ENCODE measurements at regions not wholly inside any gene's neighbourhood (a gene's known extent, or its start where the extent isn't known, plus 50 kb on each side); places are given as distances from the start of the nearest gene placed in this dataset.

DNA sequence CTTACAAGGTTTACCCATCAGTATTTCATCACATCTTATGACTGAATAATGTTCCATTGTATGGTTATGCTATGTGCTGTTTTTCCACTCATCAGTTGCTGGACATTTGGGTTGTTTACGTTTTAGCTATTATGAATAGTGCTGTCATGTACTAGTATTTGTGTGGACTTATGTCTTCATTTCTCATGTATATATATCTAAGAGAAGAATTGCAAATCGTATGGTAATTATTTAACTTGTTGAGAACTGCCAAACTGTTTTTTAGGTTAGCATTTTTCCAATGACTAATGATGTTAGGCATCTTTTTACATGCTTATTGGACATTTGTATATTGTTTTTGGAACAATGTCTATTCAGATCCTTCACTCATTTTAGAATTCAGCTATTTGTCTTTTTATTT is 368.3 kb downstream of the LMO7 start:
- Histone ChIP-seq H3K36me3 (ENCODE audit: control insufficient read depth in 2 of 2, extremely low read depth in 1 of 2, insufficient read depth in 2 of 2, low read length in 2 of 2) (no peaks in the 10 kb centered on the region), H3K4me3 (ENCODE audit: control insufficient read depth in 2 of 3, extremely low read depth in 1 of 3, insufficient read depth in 2 of 3, low read depth in 1 of 3, low read length in 3 of 3) (no peak overlapping the region), H2AFZ (ENCODE audit: control insufficient read depth, low read length) (no peak overlapping the region), H3K9ac (ENCODE audit: control insufficient read depth, extremely low read depth, insufficient read depth, low read length) (no peak overlapping the region), H3K9me3 (ENCODE audit: control insufficient read depth, low read depth, low read length) (no peaks in the 10 kb centered on the region), H3K79me2 (ENCODE audit: control insufficient read depth, insufficient read depth, low read length) (no peaks in the 10 kb centered on the region), H3K27me3 (ENCODE audit: control insufficient read depth, extremely low read depth, insufficient read depth, low read length) (no peaks in the 10 kb centered on the region), H3K27ac (ENCODE audit: control insufficient read depth, insufficient read depth, low read length) (no peak overlapping the region), H3K9me1 (ENCODE audit: control insufficient read depth, extremely low read depth, insufficient read depth, low read length) (no peaks in the 10 kb centered on the region), H4K20me1 (ENCODE audit: control insufficient read depth, extremely low read depth, insufficient read depth, low read length) (no peaks in the 10 kb centered on the region), H3K4me1 (ENCODE audit: control insufficient read depth, extremely low read depth, insufficient read depth, low read length) (no peaks in the 10 kb centered on the region), H3K4me2 (ENCODE audit: control insufficient read depth, extremely low read depth, insufficient read depth, low read depth, low read length) (no peak overlapping the region)
- FAIRE-seq, result no peak
- DNase-seq (ENCODE audit: low read depth, low spot score), result no peak
- dilution Hi-C loops (cut with MboI; ENCODE audit: extremely low pct_ligation_motif_present, low sequenced_read_pairs), result no loop called here
- TF ChIP-seq, protein P1, sequence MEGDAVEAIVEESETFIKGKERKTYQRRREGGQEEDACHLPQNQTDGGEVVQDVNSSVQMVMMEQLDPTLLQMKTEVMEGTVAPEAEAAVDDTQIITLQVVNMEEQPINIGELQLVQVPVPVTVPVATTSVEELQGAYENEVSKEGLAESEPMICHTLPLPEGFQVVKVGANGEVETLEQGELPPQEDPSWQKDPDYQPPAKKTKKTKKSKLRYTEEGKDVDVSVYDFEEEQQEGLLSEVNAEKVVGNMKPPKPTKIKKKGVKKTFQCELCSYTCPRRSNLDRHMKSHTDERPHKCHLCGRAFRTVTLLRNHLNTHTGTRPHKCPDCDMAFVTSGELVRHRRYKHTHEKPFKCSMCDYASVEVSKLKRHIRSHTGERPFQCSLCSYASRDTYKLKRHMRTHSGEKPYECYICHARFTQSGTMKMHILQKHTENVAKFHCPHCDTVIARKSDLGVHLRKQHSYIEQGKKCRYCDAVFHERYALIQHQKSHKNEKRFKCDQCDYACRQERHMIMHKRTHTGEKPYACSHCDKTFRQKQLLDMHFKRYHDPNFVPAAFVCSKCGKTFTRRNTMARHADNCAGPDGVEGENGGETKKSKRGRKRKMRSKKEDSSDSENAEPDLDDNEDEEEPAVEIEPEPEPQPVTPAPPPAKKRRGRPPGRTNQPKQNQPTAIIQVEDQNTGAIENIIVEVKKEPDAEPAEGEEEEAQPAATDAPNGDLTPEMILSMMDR (optimal IDR thresholded peaks at IDR 0.05 in 1 of 3, IDR thresholded peaks at IDR 0.05 in 1 of 3, conservative IDR thresholded peaks at IDR 0.05 in 1 of 3; ENCODE audit: extremely low read depth in 1 of 3, insufficient read depth in 2 of 3, low read length in 3 of 3), result no peak
- no peak for TF ChIP-seq EZH2 (IDR thresholded peaks at IDR 0.05; ENCODE audit: low read length)

DNA sequence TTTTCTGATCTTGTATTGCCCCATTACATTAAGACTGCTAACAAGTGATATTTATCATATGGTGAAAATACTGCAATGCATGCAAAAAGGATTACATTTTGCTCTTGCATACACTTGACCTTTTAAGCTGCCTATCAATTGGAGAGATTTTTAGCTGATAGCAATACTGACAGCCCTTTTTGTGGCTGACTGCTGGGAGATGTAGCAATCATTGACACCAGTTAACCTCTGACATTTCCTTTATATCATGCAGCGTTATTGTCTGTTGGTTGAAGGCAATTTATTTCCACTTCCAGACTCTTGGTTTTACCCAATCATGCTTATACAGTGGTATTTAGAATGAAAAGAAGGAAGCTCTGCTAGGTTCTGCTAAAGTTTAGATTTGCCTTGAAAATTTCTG is 364.0 kb downstream of the LMO7 start:
- Histone ChIP-seq H3K9me1 (ENCODE audit: control insufficient read depth, extremely low read depth, insufficient read depth, low read length) (no peaks in the 10 kb centered on the region), H3K79me2 (ENCODE audit: control insufficient read depth, insufficient read depth, low read length) (no peaks in the 10 kb centered on the region), H3K27ac (ENCODE audit: control insufficient read depth, insufficient read depth, low read length) (no peak overlapping the region), H3K4me1 (ENCODE audit: control insufficient read depth, extremely low read depth, insufficient read depth, low read length) (no peaks in the 10 kb centered on the region), H4K20me1 (ENCODE audit: control insufficient read depth, extremely low read depth, insufficient read depth, low read length) (no peaks in the 10 kb centered on the region), H3K4me2 (ENCODE audit: control insufficient read depth, extremely low read depth, insufficient read depth, low read depth, low read length) (no peak overlapping the region), H3K9me3 (ENCODE audit: control insufficient read depth, low read depth, low read length) (no peaks in the 10 kb centered on the region), H3K27me3 (ENCODE audit: control insufficient read depth, extremely low read depth, insufficient read depth, low read length) (no peaks in the 10 kb centered on the region), H3K9ac (ENCODE audit: control insufficient read depth, extremely low read depth, insufficient read depth, low read length) (no peak overlapping the region), H3K4me3 (ENCODE audit: control insufficient read depth in 2 of 3, extremely low read depth in 1 of 3, insufficient read depth in 2 of 3, low read depth in 1 of 3, low read length in 3 of 3) (no peak overlapping the region), H2AFZ (ENCODE audit: control insufficient read depth, low read length) (no peak overlapping the region), H3K36me3 (ENCODE audit: control insufficient read depth in 2 of 2, extremely low read depth in 1 of 2, insufficient read depth in 2 of 2, low read length in 2 of 2) (no peaks in the 10 kb centered on the region)
- dilution Hi-C loops (cut with MboI; ENCODE audit: extremely low pct_ligation_motif_present, low sequenced_read_pairs), result no loop called here
- FAIRE-seq, result no peak
- DNase-seq (ENCODE audit: low read depth, low spot score), result no peak
- TF ChIP-seq EZH2 (IDR thresholded peaks at IDR 0.05; ENCODE audit: low read length), result no peak
- TF ChIP-seq, protein P1 (optimal IDR thresholded peaks at IDR 0.05 in 1 of 3, IDR thresholded peaks at IDR 0.05 in 1 of 3, conservative IDR thresholded peaks at IDR 0.05 in 1 of 3; ENCODE audit: extremely low read depth in 1 of 3, insufficient read depth in 2 of 3, low read length in 3 of 3), result no peak
